HG03571 (cell line): ENCODE measurements at regions not wholly inside any gene's neighbourhood (a gene's known extent, or its start where the extent isn't known, plus 50 kb on each side); places are given as distances from the start of the nearest gene placed in this dataset.

Experiments used
- ATAC-seq: cut with Tn5 transposase; IDR thresholded peaks from one replicate; pipeline ENCODE4 v1.9.1; 2021; ENCODE audit not compliant: unreplicated experiment

- no peak for ATAC-seq
Measured at GRCh38 chr13:39281539-39282150, 243.4 kb downstream of the NHLRC3 start.

GRCh38 chr13:39282400-39282972, 244.2 kb downstream of the NHLRC3 start:
- peak; percentile 91 for ATAC-seq

- no peak for ATAC-seq
Measured at GRCh38 chr13:39283072-39283471, 244.8 kb downstream of the NHLRC3 start.

GRCh38 chr13:39284801-39285388, 246.6 kb downstream of the NHLRC3 start:
- no peak for ATAC-seq
